Uterus (tissue), 3 donors: ENCODE measurements at regions not wholly inside any gene's neighbourhood (a gene's known extent, or its start where the extent isn't known, plus 50 kb on each side); places are given as distances from the start of the nearest gene placed in this dataset.

Source experiments
- DNase-seq, 2 donors: peaks; one replicate each; pipeline ENCODE4 v3.0.0-alpha.2; 2019 to 2020
- H3K27ac ChIP-seq, 2 donors: fragments of 200-600 bp; sonication (generic); 1 replicate in 1 of 2; 2 replicates in 1 of 2; pipeline ENCODE4 v1.5.1; 2016 to 2018
- H3K27me3 ChIP-seq, 2 donors: fragments of 200-600 bp; sonication (generic); one replicate each; pipeline ENCODE4 v1.5.1; 2018 to 2019; ENCODE audit warnings: control low read depth in 1 of 2
- H3K36me3 ChIP-seq, 2 donors: fragments of 200-600 bp; sonication (generic); one replicate each; pipeline ENCODE4 v1.5.1; 2019; ENCODE audit warnings: control low read depth in 1 of 2
- H3K4me1 ChIP-seq, 2 donors: fragments of 200-600 bp; sonication (generic); one replicate each; pipeline ENCODE4 v1.5.1; 2018 to 2019; ENCODE audit warnings: control low read depth in 1 of 2
- H3K4me3 ChIP-seq, 2 donors: fragments of 200-600 bp; sonication (generic); 1 replicate in 1 of 2; 2 replicates in 1 of 2; pipeline ENCODE4 v1.5.1; 2018 to 2019; ENCODE audit warnings: mild to moderate bottlenecking in 1 of 2
- H3K9me3 ChIP-seq, 2 donors: fragments of 200-600 bp; sonication (generic); one replicate each; pipeline ENCODE4 v1.5.1; 2019; ENCODE audit warnings: control low read depth in 1 of 2
- CTCF ChIP-seq, 4 experiments: fragments of 200-600 bp in 2 of 4; fragments of 450-650 bp in 2 of 4; sonication (generic) in 2 of 4; IDR thresholded peaks; one replicate each; pipeline ENCODE4 v1.5.1; 2016 to 2019; ENCODE audit warnings: antibody characterized with exemption in 4 of 4, mild to moderate bottlenecking in 2 of 4, moderate library complexity in 1 of 4
- POLR2A ChIP-seq, 2 donors: fragments of 450-650 bp; IDR thresholded peaks; one replicate each; pipeline ENCODE4 v1.6.1; 2016; ENCODE audit warnings: antibody characterized with exemption in 2 of 2, mild to moderate bottlenecking in 1 of 2, moderate library complexity in 1 of 2
- intact Hi-C: fragments of 100-400 bp; cut with DNase I; formaldehyde crosslinking; loops from one replicate; pipeline ENCODE4 v1.15.1; 2023; ENCODE audit warnings: low total_unique reads
- donor health status: DM: yes; HTN: yes; CAD: no.

GRCh38 chr2:21945658-21946057, 821.9 kb downstream of the TDRD15 start:
- Histone ChIP-seq H3K4me1 (no peaks in the 10 kb centered on the region), H3K9me3 (no peaks in the 10 kb centered on the region), H3K36me3 (no peaks in the 10 kb centered on the region), H3K27me3 (no peaks in the 10 kb centered on the region), H3K27ac (no peak overlapping the region), H3K4me3 (no peak overlapping the region)
- DNase-seq: no peak
- no peak for TF ChIP-seq POLR2A (IDR thresholded peaks at IDR 0.05)
- TF ChIP-seq CTCF (IDR thresholded peaks at IDR 0.05): no peak
- intact Hi-C loops: no loop called here

GRCh38 chr2:21947046-21947445, 823.3 kb downstream of the TDRD15 start:
- no peak overlapping the region for H3K27ac ChIP-seq
- intact Hi-C loops: no loop called here
- H3K4me1 ChIP-seq: no peaks in the 10 kb centered on the region
- H3K27me3 ChIP-seq: no peaks in the 10 kb centered on the region
- no peaks in the 10 kb centered on the region for H3K9me3 ChIP-seq
- DNase-seq: no peak
- TF ChIP-seq CTCF (IDR thresholded peaks at IDR 0.05): no peak
- no peak for TF ChIP-seq POLR2A (IDR thresholded peaks at IDR 0.05)
- no peaks in the 10 kb centered on the region for H3K36me3 ChIP-seq
- no peak overlapping the region for H3K4me3 ChIP-seq

GRCh38 chr2:21966139-21966538, 842.4 kb downstream of the TDRD15 start:
- Histone ChIP-seq H3K4me3 (no peak overlapping the region), H3K4me1 (no peaks in the 10 kb centered on the region), H3K27me3 (no peaks in the 10 kb centered on the region), H3K27ac (no peak overlapping the region), H3K36me3 (no peaks in the 10 kb centered on the region), H3K9me3 (no peaks in the 10 kb centered on the region)
- DNase-seq: no peak
- no peak for TF ChIP-seq POLR2A (IDR thresholded peaks at IDR 0.05)
- no peak for TF ChIP-seq CTCF (IDR thresholded peaks at IDR 0.05)
- intact Hi-C loops: no loop called here

- H3K4me3 ChIP-seq: no peak overlapping the region
- no peaks in the 10 kb centered on the region for H3K9me3 ChIP-seq
- H3K4me1 ChIP-seq: no peaks in the 10 kb centered on the region
- H3K27ac ChIP-seq: no peak overlapping the region
- TF ChIP-seq CTCF (IDR thresholded peaks at IDR 0.05) (no peak), POLR2A (IDR thresholded peaks at IDR 0.05) (no peak)
- H3K36me3 ChIP-seq: no peaks in the 10 kb centered on the region
- no peak for DNase-seq
- intact Hi-C loops: no loop called here
- H3K27me3 ChIP-seq: no peaks in the 10 kb centered on the region
Observed at GRCh38 chr2:21970971-21971370, 847.2 kb downstream of the TDRD15 start.

- TF ChIP-seq POLR2A (IDR thresholded peaks at IDR 0.05): no peak
- TF ChIP-seq CTCF (IDR thresholded peaks at IDR 0.05): no peak
- Histone ChIP-seq H3K36me3 (no peaks in the 10 kb centered on the region), H3K4me1 (no peaks in the 10 kb centered on the region), H3K4me3 (no peak overlapping the region), H3K9me3 (no peaks in the 10 kb centered on the region), H3K27ac (no peak overlapping the region), H3K27me3 (no peaks in the 10 kb centered on the region)
- DNase-seq: no peak
- intact Hi-C loops: no loop called here
Observed at GRCh38 chr2:21972586-21972985, 848.8 kb downstream of the TDRD15 start.
